ENCODE measurements at regions not wholly inside any gene's neighbourhood (a gene's known extent, or its start where the extent isn't known, plus 50 kb on each side); places are given as distances from the start of the nearest gene placed in this dataset.

GRCh38 chr7:16234493-16235146 lies 186.7 kb downstream of the CRPPA start:
- no peaks in the 10 kb centered on the region for H3K4me1 ChIP-seq (ENCODE audit: insufficient read depth, low read length, poor library complexity, severe bottlenecking)
- no peak overlapping the region for H3K4me3 ChIP-seq (ENCODE audit: low read depth, low read length, poor library complexity, severe bottlenecking)
- ChIA-PET POLR2A (ENCODE audit: low non-redundant PET) (no interaction called here), CTCF (no interaction called here)
- TF ChIP-seq EZH2 (IDR thresholded peaks at IDR 0.05; ENCODE audit: borderline replicate concordance, low read depth, low read length, poor library complexity, severe bottlenecking) (no peak), CTCF (conservative IDR thresholded peaks at IDR 0.05; ENCODE audit: low read depth, low read length) (no peak)
- no peaks in the 10 kb centered on the region for H3K36me3 ChIP-seq (ENCODE audit: insufficient read depth, low read length, poor library complexity, severe bottlenecking)
- intact Hi-C loops (cut with micrococcal nuclease; ENCODE audit: unreplicated experiment), result no loop called here
- no peak for DNase-seq (ENCODE audit: low spot score)
- no peaks in the 10 kb centered on the region for H3K27me3 ChIP-seq (replicated peaks; ENCODE audit: insufficient read depth, low read depth, low read length, poor library complexity)
- H3K9me3 ChIP-seq (ENCODE audit: low read depth, low read length, poor library complexity, severe bottlenecking), result peaks cover 3% of the 10 kb centered on the region
- no peak overlapping the region for H3K27ac ChIP-seq (ENCODE audit: low read depth, low read length, poor library complexity, severe bottlenecking)
- BruUV-seq (replicated peaks), result no TSS peak

GRCh38 chr7:16233517-16233916 lies 187.8 kb downstream of the CRPPA start:
- POLR2A ChIA-PET (ENCODE audit: low non-redundant PET), result no interaction called here
- no peak overlapping the region for H3K27ac ChIP-seq (ENCODE audit: low read depth, low read length, poor library complexity, severe bottlenecking)

GRCh38 chr7:16232273-16232672 lies 189.1 kb downstream of the CRPPA start:
- Histone ChIP-seq H3K4me3 (ENCODE audit: low read depth, low read length, poor library complexity, severe bottlenecking) (no peak overlapping the region), H3K4me1 (ENCODE audit: insufficient read depth, low read length, poor library complexity, severe bottlenecking) (no peaks in the 10 kb centered on the region), H3K27ac (ENCODE audit: low read depth, low read length, poor library complexity, severe bottlenecking) (no peak overlapping the region), H3K27me3 (replicated peaks; ENCODE audit: insufficient read depth, low read depth, low read length, poor library complexity) (no peaks in the 10 kb centered on the region), H3K36me3 (ENCODE audit: insufficient read depth, low read length, poor library complexity, severe bottlenecking) (no peaks in the 10 kb centered on the region), H3K9me3 (ENCODE audit: low read depth, low read length, poor library complexity, severe bottlenecking) (peaks cover 3% of the 10 kb centered on the region)
- DNase-seq (ENCODE audit: low spot score), result no peak
- CTCF ChIA-PET, result no interaction called here
- POLR2A ChIA-PET (ENCODE audit: low non-redundant PET), result no interaction called here
- intact Hi-C loops (cut with micrococcal nuclease; ENCODE audit: unreplicated experiment), result no loop called here
- BruUV-seq (replicated peaks), result no TSS peak
- no peak for TF ChIP-seq CTCF (conservative IDR thresholded peaks at IDR 0.05; ENCODE audit: low read depth, low read length)
- TF ChIP-seq EZH2 (IDR thresholded peaks at IDR 0.05; ENCODE audit: borderline replicate concordance, low read depth, low read length, poor library complexity, severe bottlenecking), result no peak

More at GRCh38 chr7:16233517-16233916, 187.8 kb downstream of the CRPPA start:
- CTCF ChIA-PET, result no interaction called here
- H3K36me3 ChIP-seq (ENCODE audit: insufficient read depth, low read length, poor library complexity, severe bottlenecking), result no peaks in the 10 kb centered on the region
- no peaks in the 10 kb centered on the region for H3K27me3 ChIP-seq (replicated peaks; ENCODE audit: insufficient read depth, low read depth, low read length, poor library complexity)
- H3K4me1 ChIP-seq (ENCODE audit: insufficient read depth, low read length, poor library complexity, severe bottlenecking), result no peaks in the 10 kb centered on the region
- no TSS peak for BruUV-seq (replicated peaks)
- DNase-seq (ENCODE audit: low spot score), result no peak
- TF ChIP-seq CTCF (conservative IDR thresholded peaks at IDR 0.05; ENCODE audit: low read depth, low read length) (no peak), EZH2 (IDR thresholded peaks at IDR 0.05; ENCODE audit: borderline replicate concordance, low read depth, low read length, poor library complexity, severe bottlenecking) (no peak)
- H3K9me3 ChIP-seq (ENCODE audit: low read depth, low read length, poor library complexity, severe bottlenecking), result peaks cover 3% of the 10 kb centered on the region
- H3K4me3 ChIP-seq (ENCODE audit: low read depth, low read length, poor library complexity, severe bottlenecking), result no peak overlapping the region
- intact Hi-C loops (cut with micrococcal nuclease; ENCODE audit: unreplicated experiment), result no loop called here

All from A673 (cell line).